ENCODE measurements at regions not wholly inside any gene's neighbourhood (a gene's known extent, or its start where the extent isn't known, plus 50 kb on each side); places are given as distances from the start of the nearest gene placed in this dataset.

DNA sequence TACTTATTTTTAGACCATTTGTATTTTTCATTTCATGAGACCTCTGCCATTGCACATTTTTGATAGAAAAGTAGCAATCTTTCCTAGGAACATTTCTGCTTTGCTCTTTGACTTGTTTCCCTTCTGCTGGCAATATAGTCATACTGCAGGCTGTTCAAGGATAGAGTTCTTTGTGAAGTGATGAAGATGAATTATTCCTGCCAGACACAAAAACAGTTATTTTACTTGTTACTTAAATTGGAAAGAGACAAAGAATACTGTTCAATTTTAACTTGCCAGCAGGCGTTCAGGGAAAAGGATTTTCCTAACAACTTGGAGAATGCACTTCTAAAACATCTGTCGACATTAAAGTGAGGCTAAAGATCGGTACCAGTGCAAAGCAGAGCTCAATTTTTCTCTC is 251.7 kb upstream of the ACTBL2 start:
- intact Hi-C loops (cut with DNase I) = no loop called here
- 79 to 85% methylated on average over 3 of the region's 3 CpGs for WGBS, 2 donors
- Histone ChIP-seq H3K4me1 (no peaks in the 10 kb centered on the region), H3K27ac (no peak overlapping the region), H3K9me3 (no peaks in the 10 kb centered on the region), H3K36me3 (replicated peaks in 1 of 2; ENCODE audit: insufficient read depth in 1 of 2, low read depth in 2 of 2) (no peaks in the 10 kb centered on the region), H3K27me3 (no peaks in the 10 kb centered on the region), H3K4me3 (no peak overlapping the region)
- ATAC-seq (no peak), DNase-seq (no peak)
- no peak for TF ChIP-seq POLR2A (IDR thresholded peaks at IDR 0.05)

DNA sequence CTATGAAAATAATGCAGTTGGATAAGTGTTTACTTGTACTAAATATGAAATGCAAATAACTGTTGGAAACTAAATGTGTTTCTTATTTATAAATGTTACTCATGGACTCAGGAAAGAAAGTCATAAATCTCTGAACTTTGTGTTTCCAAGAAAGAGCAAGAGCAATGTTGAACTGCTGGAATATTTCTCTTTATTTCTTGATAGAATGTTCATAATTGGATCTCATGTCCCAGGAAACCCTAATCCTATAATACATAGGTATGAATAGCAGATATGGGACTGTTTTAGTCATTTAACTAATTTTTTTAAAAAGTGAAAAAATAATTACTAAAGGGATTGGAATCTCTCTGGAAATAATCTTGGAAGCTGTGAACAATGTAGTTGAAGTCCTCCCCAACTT is 245.0 kb upstream of the ACTBL2 start:
- Histone ChIP-seq H3K27me3 (no peaks in the 10 kb centered on the region), H3K4me1 (no peaks in the 10 kb centered on the region), H3K36me3 (replicated peaks in 1 of 2; ENCODE audit: insufficient read depth in 1 of 2, low read depth in 2 of 2) (no peaks in the 10 kb centered on the region), H3K27ac (no peak overlapping the region), H3K4me3 (no peak overlapping the region), H3K9me3 (no peaks in the 10 kb centered on the region)
- intact Hi-C loops (cut with DNase I) = no loop called here
- ATAC-seq (no peak), DNase-seq (no peak)
- TF ChIP-seq CTCF (IDR thresholded peaks at IDR 0.05) = no peak
- TF ChIP-seq POLR2A (IDR thresholded peaks at IDR 0.05) = no peak

DNA sequence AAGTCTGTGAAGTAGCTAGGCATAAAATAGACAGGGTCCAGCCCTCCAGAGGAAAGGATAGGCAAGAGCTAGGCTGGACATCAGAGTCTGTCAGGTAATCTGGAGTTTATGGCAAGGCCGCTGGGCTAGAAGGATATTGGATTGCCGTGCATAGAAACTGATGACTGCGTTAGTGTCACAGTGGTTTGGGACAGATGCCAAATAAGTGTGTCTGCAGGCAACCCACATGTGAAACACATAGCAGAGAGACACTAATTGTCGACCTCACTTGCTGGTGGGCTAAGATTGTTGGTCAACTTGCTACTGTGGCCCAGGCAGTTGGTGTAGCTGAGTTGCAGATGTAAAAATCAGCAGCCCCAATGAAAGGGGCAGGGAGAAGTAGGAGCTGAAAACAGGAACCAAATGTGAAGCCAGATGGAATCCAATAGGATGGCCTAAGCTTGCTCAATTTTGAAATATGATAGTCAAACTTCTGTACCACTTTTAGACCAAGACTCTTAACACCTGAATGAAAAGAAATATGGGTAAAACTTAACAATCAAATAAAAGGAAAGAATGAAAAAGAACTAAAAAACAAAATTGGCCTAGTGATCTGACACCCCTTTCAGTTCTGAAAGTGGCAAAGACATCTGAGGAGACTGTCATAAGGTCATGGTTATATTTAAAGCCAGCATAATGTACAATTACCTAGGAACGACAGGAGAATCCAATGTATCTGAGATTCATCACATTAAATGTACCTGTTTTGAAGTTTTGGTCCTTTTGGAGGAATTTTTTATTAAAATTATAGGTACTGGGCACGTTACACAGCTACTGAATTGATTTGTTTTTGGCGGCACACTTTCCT is 243.3 kb upstream of the ACTBL2 start:
- H3K9me3 ChIP-seq = no peaks in the 10 kb centered on the region
- H3K27ac ChIP-seq = no peak overlapping the region
- H3K27me3 ChIP-seq = no peaks in the 10 kb centered on the region
- DNase-seq (no peak), ATAC-seq (no peak)
- no peaks in the 10 kb centered on the region for H3K36me3 ChIP-seq (replicated peaks in 1 of 2; ENCODE audit: insufficient read depth in 1 of 2, low read depth in 2 of 2)
- intact Hi-C loops (cut with DNase I) = no loop called here
- 71 to 83% methylated on average over 7 of the region's 7 CpGs for WGBS, 2 donors
- H3K4me1 ChIP-seq = no peaks in the 10 kb centered on the region
- TF ChIP-seq CTCF (IDR thresholded peaks at IDR 0.05) (no peak), POLR2A (IDR thresholded peaks at IDR 0.05) (no peak)
- no peak overlapping the region for H3K4me3 ChIP-seq

DNA sequence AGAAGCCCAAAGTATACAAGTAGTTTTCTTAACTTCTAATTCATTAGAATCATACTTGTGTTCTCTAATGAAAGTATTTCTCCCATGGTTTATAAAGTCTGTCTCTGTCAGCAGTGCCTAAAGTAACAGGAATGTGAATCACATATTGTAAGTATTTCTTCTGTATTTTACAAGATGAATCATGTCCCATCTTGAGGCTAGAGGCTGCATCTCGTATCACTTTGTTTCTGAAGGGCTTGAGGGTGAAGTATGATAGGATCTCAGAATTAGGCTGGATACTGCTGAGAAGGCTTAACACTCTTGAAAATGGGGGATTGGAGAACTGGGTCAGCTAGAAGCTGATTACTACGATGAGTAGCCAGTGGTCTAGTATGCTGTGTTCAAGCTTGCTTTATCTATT is 242.2 kb upstream of the ACTBL2 start:
- H3K4me3 ChIP-seq = no peak overlapping the region
- 88 to 89% methylated on average over 2 of the region's 2 CpGs for WGBS, 2 donors
- H3K36me3 ChIP-seq (replicated peaks in 1 of 2; ENCODE audit: insufficient read depth in 1 of 2, low read depth in 2 of 2) = no peaks in the 10 kb centered on the region
- H3K9me3 ChIP-seq = no peaks in the 10 kb centered on the region
- H3K27me3 ChIP-seq = no peaks in the 10 kb centered on the region
- intact Hi-C loops (cut with DNase I) = no loop called here
- H3K27ac ChIP-seq = no peak overlapping the region
- TF ChIP-seq CTCF (IDR thresholded peaks at IDR 0.05) = no peak
- no peak for TF ChIP-seq POLR2A (IDR thresholded peaks at IDR 0.05)
- DNase-seq (no peak), ATAC-seq (no peak)
- no peaks in the 10 kb centered on the region for H3K4me1 ChIP-seq

DNA sequence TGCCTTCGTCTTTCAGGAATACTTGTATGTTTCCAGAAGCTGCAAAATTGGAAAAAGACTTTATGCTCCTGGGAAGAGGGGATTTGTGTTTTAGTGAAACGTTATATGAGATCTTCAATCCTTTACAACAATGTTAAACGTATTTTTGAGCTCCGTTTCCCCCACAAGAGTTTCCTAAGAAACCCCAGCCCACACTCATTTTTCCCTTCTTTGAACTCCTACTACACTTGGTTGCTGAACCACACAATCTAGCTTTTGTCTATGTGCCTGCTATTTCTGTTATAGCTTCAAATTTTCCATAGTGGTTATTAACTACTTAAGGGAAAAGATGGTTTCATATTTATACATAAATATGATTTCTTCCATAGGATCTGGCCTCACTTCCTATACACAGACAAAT is 238.6 kb upstream of the ACTBL2 start:
- intact Hi-C loops (cut with DNase I) = no loop called here
- DNase-seq (no peak), ATAC-seq (no peak)
- no peak for TF ChIP-seq CTCF (IDR thresholded peaks at IDR 0.05)
- no peak for TF ChIP-seq POLR2A (IDR thresholded peaks at IDR 0.05)
- Histone ChIP-seq H3K27me3 (no peaks in the 10 kb centered on the region), H3K36me3 (replicated peaks in 1 of 2; ENCODE audit: insufficient read depth in 1 of 2, low read depth in 2 of 2) (no peaks in the 10 kb centered on the region), H3K4me1 (no peaks in the 10 kb centered on the region), H3K27ac (no peak overlapping the region), H3K4me3 (no peak overlapping the region), H3K9me3 (no peaks in the 10 kb centered on the region)
- WGBS, 2 donors = 68 to 75% methylated on average over 4 of the region's 4 CpGs
